ENCODE measurements at regions not wholly inside any gene's neighbourhood (a gene's known extent, or its start where the extent isn't known, plus 50 kb on each side); places are given as distances from the start of the nearest gene placed in this dataset.

GRCh38 chr17:77677630-77678029, 280.9 kb upstream of the TNRC6C start:
- TF ChIP-seq CTCF (IDR thresholded peaks at IDR 0.05; ENCODE audit: insufficient read depth, low read length, poor library complexity, severe bottlenecking) = no peak
- H3K27me3 ChIP-seq (replicated peaks; ENCODE audit: control insufficient read depth, insufficient read depth, low read length) = no peaks in the 10 kb centered on the region; the same call in 1 of the 2 replicates
- no peak for DNase-seq (ENCODE audit: extremely low read depth, insufficient read length)
- H3K36me3 ChIP-seq (ENCODE audit: control insufficient read depth, insufficient read depth, low read length) = no peaks in the 10 kb centered on the region
- no peak overlapping the region for H3K4me3 ChIP-seq (replicated peaks; ENCODE audit: low read depth, low read length)

DNA sequence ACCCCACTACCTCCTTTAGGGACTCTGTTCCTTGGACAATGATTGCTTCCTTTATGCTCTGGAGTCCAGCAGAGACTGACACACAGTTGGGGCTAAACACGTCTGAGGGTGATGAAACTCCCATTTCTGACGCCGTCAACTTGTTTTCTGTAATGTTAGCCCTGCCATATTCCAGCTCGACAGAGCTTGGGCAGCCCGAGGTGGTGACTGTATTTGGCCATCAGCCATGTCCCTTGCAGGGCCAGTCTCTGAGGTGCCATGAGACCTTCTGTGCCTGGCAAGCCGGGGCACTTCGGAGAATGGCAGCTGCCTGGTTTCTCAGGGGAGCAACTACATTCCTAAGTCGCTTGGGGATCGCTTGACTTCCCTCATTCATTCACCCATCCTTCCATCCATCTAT, 278.9 kb upstream of the TNRC6C start:
- no peaks in the 10 kb centered on the region for H3K36me3 ChIP-seq (ENCODE audit: control insufficient read depth, insufficient read depth, low read length)
- DNase-seq (ENCODE audit: extremely low read depth, insufficient read length) = no peak
- TF ChIP-seq CTCF (IDR thresholded peaks at IDR 0.05; ENCODE audit: insufficient read depth, low read length, poor library complexity, severe bottlenecking) = no peak
- H3K27me3 ChIP-seq (replicated peaks; ENCODE audit: control insufficient read depth, insufficient read depth, low read length) = no peaks in the 10 kb centered on the region; the same call in 1 of the 2 replicates
- no peak overlapping the region for H3K4me3 ChIP-seq (replicated peaks; ENCODE audit: low read depth, low read length)

DNA sequence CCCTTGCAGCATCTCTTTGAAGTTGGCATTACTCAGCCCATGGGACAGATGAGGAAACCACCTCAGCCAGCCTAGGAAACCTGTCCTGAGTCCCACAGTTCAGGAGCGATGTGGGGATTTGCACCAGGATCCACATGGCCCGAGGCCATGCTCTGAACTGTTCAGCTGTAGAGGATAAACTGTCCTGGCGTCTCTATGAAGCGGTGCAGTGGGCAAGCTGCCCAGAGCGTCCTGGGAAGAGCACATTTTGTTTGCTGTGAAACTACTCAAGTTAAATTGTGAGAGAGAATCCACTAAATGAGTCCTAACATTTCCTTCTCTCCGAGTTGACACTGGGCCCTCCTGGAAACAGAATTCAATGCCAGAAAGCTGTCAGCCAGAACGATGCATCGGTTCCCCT, 276.6 kb upstream of the TNRC6C start:
- Histone ChIP-seq H3K4me3 (replicated peaks; ENCODE audit: low read depth, low read length) (no peak overlapping the region), H3K27me3 (replicated peaks; ENCODE audit: control insufficient read depth, insufficient read depth, low read length) (no peaks in the 10 kb centered on the region; the same call in 1 of the 2 replicates), H3K36me3 (ENCODE audit: control insufficient read depth, insufficient read depth, low read length) (no peaks in the 10 kb centered on the region)
- TF ChIP-seq CTCF (IDR thresholded peaks at IDR 0.05; ENCODE audit: insufficient read depth, low read length, poor library complexity, severe bottlenecking) = no peak
- DNase-seq (ENCODE audit: extremely low read depth, insufficient read length) = no peak

DNA sequence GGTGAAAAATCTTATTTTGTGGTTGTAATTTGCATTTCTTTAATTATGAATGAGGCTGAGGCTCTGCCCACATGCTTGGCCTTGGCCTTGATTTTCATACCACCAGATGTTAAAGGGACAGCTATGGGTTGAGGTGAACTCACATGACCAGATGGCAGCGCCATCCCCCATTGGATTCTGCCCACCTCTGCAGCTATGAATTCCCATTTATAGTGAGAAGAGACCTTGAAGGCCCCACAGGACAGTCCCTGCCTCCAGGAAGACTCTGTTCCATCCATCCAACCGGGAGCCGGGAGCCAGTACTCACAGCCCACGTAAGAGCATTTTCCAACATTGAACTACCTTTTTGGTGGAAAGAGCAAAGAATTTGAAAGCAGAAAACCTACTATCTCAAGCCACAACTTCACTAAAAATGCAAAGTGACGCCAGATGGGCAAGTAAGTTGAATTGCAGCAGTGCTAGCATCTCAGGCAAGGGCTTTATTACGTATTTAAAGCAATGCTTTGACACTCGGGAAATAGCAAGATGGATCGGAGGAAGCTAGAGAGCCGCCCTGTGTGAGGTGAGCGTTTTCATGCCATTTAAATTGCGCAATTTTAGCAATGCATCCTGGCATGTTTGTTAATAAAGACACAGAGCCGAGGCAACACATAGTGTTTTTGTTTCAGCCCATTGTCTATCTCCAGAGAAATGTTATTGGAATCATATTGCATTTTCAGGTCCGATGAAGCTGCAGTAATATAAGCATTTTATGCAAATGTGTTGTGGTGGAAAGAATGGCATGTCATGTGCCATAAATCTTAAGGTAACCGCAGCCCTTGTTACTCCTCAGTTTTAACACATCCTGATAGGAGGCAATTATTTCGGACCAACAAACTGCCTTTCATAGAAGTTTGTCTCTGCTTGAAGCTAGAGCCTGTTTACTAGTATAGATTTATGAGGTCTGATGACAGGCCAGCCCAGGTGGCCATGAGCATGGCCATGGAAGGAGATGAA, 273.4 kb upstream of the TNRC6C start:
- Histone ChIP-seq H3K36me3 (ENCODE audit: control insufficient read depth, insufficient read depth, low read length) (no peaks in the 10 kb centered on the region), H3K27me3 (replicated peaks; ENCODE audit: control insufficient read depth, insufficient read depth, low read length) (no peaks in the 10 kb centered on the region), H3K4me3 (replicated peaks; ENCODE audit: low read depth, low read length) (no peak overlapping the region)
- no peak for TF ChIP-seq CTCF (IDR thresholded peaks at IDR 0.05; ENCODE audit: insufficient read depth, low read length, poor library complexity, severe bottlenecking)
- no peak for DNase-seq (ENCODE audit: extremely low read depth, insufficient read length)

- H3K36me3 ChIP-seq (ENCODE audit: control insufficient read depth, insufficient read depth, low read length) = no peaks in the 10 kb centered on the region
- no peak overlapping the region for H3K4me3 ChIP-seq (replicated peaks; ENCODE audit: low read depth, low read length)
- no peak for DNase-seq (ENCODE audit: extremely low read depth, insufficient read length)
- TF ChIP-seq CTCF (IDR thresholded peaks at IDR 0.05; ENCODE audit: insufficient read depth, low read length, poor library complexity, severe bottlenecking) = no peak
- no peaks in the 10 kb centered on the region; the same call in 1 of the 2 replicates for H3K27me3 ChIP-seq (replicated peaks; ENCODE audit: control insufficient read depth, insufficient read depth, low read length)
These were observed 272.5 kb upstream of the TNRC6C start for GRCh38 chr17:77685881-77686486.

Measured in GM06990 (cell line).